ENCODE measurements at regions not wholly inside any gene's neighbourhood (a gene's known extent, or its start where the extent isn't known, plus 50 kb on each side); places are given as distances from the start of the nearest gene placed in this dataset.

GRCh38 chr21:15132781-15133180, 68.0 kb upstream of the NRIP1 start:
- intact Hi-C loops (cut with micrococcal nuclease; ENCODE audit: unreplicated experiment): no loop called here
- in situ Hi-C loops (cut with MboI): no loop called here
- ChIA-PET RAD21 (ENCODE audit: unreplicated experiment) (no interaction called here), SMC1A (ENCODE audit: uncharacterized antibody, unreplicated experiment) (interaction anchor here (1.0 kb wide), 1 partner anchor 9 kb away, joined by 3 read pairs; no protein-coding TSS in a partner anchor), POLR2A (no interaction called here), CTCF (no interaction called here)
- Histone ChIP-seq H3K9me3 (replicated peaks; ENCODE audit: control insufficient read depth, insufficient read depth, low read length) (no peaks in the 10 kb centered on the region), H3K9ac (ENCODE audit: control insufficient read depth, insufficient read depth, low read length) (no peak overlapping the region), H4K20me1 (ENCODE audit: control insufficient read depth, insufficient read depth) (no peaks in the 10 kb centered on the region), H3K27ac (ENCODE audit: control insufficient read depth, insufficient read depth) (no peak overlapping the region), H3K4me3 (no peak overlapping the region), H3K36me3 (ENCODE audit: control insufficient read depth in 2 of 2, insufficient read depth in 2 of 2, low read length in 1 of 2) (no peaks in the 10 kb centered on the region), H3K4me2 (ENCODE audit: control insufficient read depth, insufficient read depth) (no peak overlapping the region), H3K4me1 (ENCODE audit: control insufficient read depth, insufficient read depth, low read length) (no peaks in the 10 kb centered on the region), H2AFZ (ENCODE audit: control insufficient read depth, low read depth, low read length) (no peak overlapping the region), H3K27me3 (replicated peaks in 1 of 2; ENCODE audit: control insufficient read depth in 2 of 2, insufficient read depth in 2 of 2, low read length in 1 of 2) (no peaks in the 10 kb centered on the region), H3K79me2 (ENCODE audit: control insufficient read depth, insufficient read depth, low read length) (no peaks in the 10 kb centered on the region)
- no TSS peak for BruUV-seq (replicated peaks)
- FAIRE-seq (no peak), ATAC-seq (no peak), DNase-seq (ENCODE audit: low read depth, low spot score) (no peak)
- WGBS (ENCODE audit: insufficient coverage, insufficient replicate concordance, low lambda C conversion rate, missing lambda C conversion rate): 68% methylated on average over 7 of the region's 7 CpGs
- TF ChIP-seq, protein P1, sequence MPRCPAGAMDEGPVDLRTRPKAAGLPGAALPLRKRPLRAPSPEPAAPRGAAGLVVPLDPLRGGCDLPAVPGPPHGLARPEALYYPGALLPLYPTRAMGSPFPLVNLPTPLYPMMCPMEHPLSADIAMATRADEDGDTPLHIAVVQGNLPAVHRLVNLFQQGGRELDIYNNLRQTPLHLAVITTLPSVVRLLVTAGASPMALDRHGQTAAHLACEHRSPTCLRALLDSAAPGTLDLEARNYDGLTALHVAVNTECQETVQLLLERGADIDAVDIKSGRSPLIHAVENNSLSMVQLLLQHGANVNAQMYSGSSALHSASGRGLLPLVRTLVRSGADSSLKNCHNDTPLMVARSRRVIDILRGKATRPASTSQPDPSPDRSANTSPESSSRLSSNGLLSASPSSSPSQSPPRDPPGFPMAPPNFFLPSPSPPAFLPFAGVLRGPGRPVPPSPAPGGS (IDR thresholded peaks at IDR 0.05; ENCODE audit: borderline replicate concordance, insufficient read depth, low read depth, low read length, poor library complexity, severe bottlenecking): no peak
- TF ChIP-seq DPF2 (IDR thresholded peaks at IDR 0.05): no peak
- no peak for TF ChIP-seq TARDBP (IDR thresholded peaks at IDR 0.05; ENCODE audit: borderline replicate concordance)
- TF ChIP-seq ZZZ3 (IDR thresholded peaks at IDR 0.05; ENCODE audit: control insufficient read depth, insufficient read length, low read depth): no peak
- TF ChIP-seq SIN3A (IDR thresholded peaks at IDR 0.05; ENCODE audit: low read depth, low read length): no peak

DNA sequence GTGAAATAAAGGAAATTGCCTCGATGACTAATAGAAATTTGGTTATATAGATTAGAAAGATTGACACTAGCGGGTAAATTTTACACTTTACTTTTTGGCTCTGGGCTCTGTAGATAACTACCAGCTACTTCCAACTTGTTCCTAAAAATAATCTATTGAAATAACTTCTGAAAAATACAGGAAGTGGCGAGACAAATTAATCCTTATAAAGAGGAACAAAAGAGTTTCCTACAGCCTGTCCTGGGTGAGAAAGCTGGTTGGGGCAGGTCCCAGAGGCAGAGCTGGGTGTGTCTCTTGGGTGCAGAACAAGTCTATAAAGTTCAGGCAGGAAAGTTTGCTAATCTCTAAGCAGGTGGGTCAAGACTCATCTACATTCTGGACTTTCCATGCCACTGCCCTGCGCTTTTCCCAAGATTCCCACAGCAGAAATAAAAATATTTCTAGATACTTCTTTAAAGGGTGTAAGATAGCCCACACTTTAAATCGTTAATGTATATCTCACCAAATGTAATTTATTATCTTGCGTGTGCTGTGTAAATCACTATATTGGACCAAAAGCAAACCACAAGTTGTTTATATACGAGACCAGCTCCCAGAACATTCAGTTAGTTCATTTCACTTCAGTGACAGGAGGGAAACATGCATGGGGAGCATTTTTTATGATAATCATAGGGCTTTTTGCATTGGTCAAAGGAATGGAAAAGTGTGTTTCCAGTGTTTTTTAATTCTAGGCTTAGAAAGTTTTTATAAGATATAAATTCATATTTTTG, 70.1 kb upstream of the NRIP1 start:
- TF ChIP-seq, protein P2, sequence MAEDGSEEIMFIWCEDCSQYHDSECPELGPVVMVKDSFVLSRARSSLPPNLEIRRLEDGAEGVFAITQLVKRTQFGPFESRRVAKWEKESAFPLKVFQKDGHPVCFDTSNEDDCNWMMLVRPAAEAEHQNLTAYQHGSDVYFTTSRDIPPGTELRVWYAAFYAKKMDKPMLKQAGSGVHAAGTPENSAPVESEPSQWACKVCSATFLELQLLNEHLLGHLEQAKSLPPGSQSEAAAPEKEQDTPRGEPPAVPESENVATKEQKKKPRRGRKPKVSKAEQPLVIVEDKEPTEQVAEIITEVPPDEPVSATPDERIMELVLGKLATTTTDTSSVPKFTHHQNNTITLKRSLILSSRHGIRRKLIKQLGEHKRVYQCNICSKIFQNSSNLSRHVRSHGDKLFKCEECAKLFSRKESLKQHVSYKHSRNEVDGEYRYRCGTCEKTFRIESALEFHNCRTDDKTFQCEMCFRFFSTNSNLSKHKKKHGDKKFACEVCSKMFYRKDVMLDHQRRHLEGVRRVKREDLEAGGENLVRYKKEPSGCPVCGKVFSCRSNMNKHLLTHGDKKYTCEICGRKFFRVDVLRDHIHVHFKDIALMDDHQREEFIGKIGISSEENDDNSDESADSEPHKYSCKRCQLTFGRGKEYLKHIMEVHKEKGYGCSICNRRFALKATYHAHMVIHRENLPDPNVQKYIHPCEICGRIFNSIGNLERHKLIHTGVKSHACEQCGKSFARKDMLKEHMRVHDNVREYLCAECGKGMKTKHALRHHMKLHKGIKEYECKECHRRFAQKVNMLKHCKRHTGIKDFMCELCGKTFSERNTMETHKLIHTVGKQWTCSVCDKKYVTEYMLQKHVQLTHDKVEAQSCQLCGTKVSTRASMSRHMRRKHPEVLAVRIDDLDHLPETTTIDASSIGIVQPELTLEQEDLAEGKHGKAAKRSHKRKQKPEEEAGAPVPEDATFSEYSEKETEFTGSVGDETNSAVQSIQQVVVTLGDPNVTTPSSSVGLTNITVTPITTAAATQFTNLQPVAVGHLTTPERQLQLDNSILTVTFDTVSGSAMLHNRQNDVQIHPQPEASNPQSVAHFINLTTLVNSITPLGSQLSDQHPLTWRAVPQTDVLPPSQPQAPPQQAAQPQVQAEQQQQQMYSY (CRISPR knock-in tag; IDR thresholded peaks at IDR 0.05): no peak
- Histone ChIP-seq H2AFZ (ENCODE audit: control insufficient read depth, low read depth, low read length) (no peak overlapping the region), H3K4me1 (ENCODE audit: control insufficient read depth, insufficient read depth, low read length) (no peaks in the 10 kb centered on the region), H3K9me3 (replicated peaks; ENCODE audit: control insufficient read depth, insufficient read depth, low read length) (no peaks in the 10 kb centered on the region), H4K20me1 (ENCODE audit: control insufficient read depth, insufficient read depth) (no peaks in the 10 kb centered on the region), H3K4me3 (no peak overlapping the region), H3K27me3 (replicated peaks in 1 of 2; ENCODE audit: control insufficient read depth in 2 of 2, insufficient read depth in 2 of 2, low read length in 1 of 2) (no peaks in the 10 kb centered on the region), H3K27ac (ENCODE audit: control insufficient read depth, insufficient read depth) (no peak overlapping the region), H3K79me2 (ENCODE audit: control insufficient read depth, insufficient read depth, low read length) (no peaks in the 10 kb centered on the region), H3K9ac (ENCODE audit: control insufficient read depth, insufficient read depth, low read length) (no peak overlapping the region), H3K4me2 (ENCODE audit: control insufficient read depth, insufficient read depth) (no peak overlapping the region), H3K36me3 (ENCODE audit: control insufficient read depth in 2 of 2, insufficient read depth in 2 of 2, low read length in 1 of 2) (no peaks in the 10 kb centered on the region)
- RAD21 ChIA-PET (ENCODE audit: unreplicated experiment): no interaction called here
- intact Hi-C loops (cut with micrococcal nuclease; ENCODE audit: unreplicated experiment): no loop called here
- CTCF ChIA-PET: interaction anchor here (0.6 kb wide), 1 partner anchor 324 kb away, joined by 3 read pairs; no protein-coding TSS in a partner anchor
- in situ Hi-C loops (cut with MboI): no loop called here
- DNase-seq (ENCODE audit: low read depth, low spot score) (no peak), ATAC-seq (no peak), FAIRE-seq (no peak)
- SMC1A ChIA-PET (ENCODE audit: uncharacterized antibody, unreplicated experiment): interaction anchor here (0.9 to 1.5 kb wide), 2 partner anchors 14 to 340 kb away, joined by 3 to 4 read pairs; no protein-coding TSS in a partner anchor
- BruUV-seq (replicated peaks): no TSS peak
- WGBS (ENCODE audit: insufficient coverage, insufficient replicate concordance, low lambda C conversion rate, missing lambda C conversion rate): 8% methylated on average over 7 of the region's 7 CpGs
- POLR2A ChIA-PET: no interaction called here
